ENCODE measurements at regions not wholly inside any gene's neighbourhood (a gene's known extent, or its start where the extent isn't known, plus 50 kb on each side); places are given as distances from the start of the nearest gene placed in this dataset.

DNA sequence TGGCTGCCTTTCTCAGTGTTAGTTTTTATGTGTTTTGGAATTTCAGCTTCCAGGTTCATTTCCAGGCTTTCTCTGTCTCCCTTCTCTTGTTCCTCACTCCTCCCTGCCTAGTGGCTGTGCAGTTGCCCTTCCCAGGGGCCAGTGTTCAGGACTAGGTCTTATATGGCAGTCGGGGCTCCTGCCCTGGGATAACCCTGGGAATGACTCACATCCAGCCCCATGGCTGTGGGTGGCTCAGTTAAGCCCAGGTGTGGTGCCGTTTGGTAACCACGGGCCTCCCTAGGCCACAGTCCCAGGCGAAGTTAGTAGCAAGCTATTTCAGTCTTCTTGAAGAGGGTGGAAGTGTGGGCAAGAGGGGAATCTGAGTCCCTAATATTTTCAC, 57.4 kb upstream of the DDR1 start:
- Histone ChIP-seq H3K4me1 (replicated peaks in 1 of 2; ENCODE audit: control insufficient read depth in 2 of 2, insufficient read depth in 2 of 2, low read length in 2 of 2) (peaks cover 11 to 29% of the 10 kb centered on the region in 2 experiments), H3K27ac (ENCODE audit: extremely low read depth, low read depth, low read length) (no peak overlapping the region), H3K9me1 (ENCODE audit: control insufficient read depth, insufficient read depth, low read length) (no peaks in the 10 kb centered on the region), H3K27me3 (ENCODE audit: control insufficient read depth in 2 of 2, insufficient read depth in 2 of 2, low read length in 2 of 2) (no peaks in the 10 kb centered on the region), H3K9ac (ENCODE audit: insufficient read depth in 1 of 2, low read depth in 2 of 2, low read length in 2 of 2) (peak overlapping the region; percentile 7 to 83; a peak in 3 of 4 replicates), H3K4me2 (ENCODE audit: insufficient read depth, low read length) (no peak overlapping the region), H3K79me2 (ENCODE audit: control insufficient read depth, insufficient read depth, low read length) (no peaks in the 10 kb centered on the region), H2AFZ (ENCODE audit: low read depth, low read length) (peak overlapping the region; percentile 83), H3K9me3 (replicated peaks; ENCODE audit: control insufficient read depth, insufficient read depth, low read depth, low read length) (no peaks in the 10 kb centered on the region), H3K4me3 (no peak overlapping the region), H4K20me1 (replicated peaks; ENCODE audit: control insufficient read depth, insufficient read depth, low read length) (no peaks in the 10 kb centered on the region), H3K36me3 (ENCODE audit: control insufficient read depth, insufficient read depth, low read length) (no peaks in the 10 kb centered on the region)
- BruUV-seq (replicated peaks), result no TSS peak
- 13% methylated on average over 4 of the region's 4 CpGs for WGBS (ENCODE audit: insufficient coverage, low coverage, missing lambda C conversion rate)
- CTCF ChIA-PET (ENCODE audit: low intra/inter-chr PET ratio), result interaction anchor here (1.2 to 4.2 kb wide), 4 partner anchors 51 to 365 kb away, joined by 3 to 45 read pairs (median 9); no protein-coding TSS in a partner anchor
- intact Hi-C loops (cut with micrococcal nuclease) (loop anchor here (5.0 kb wide), 2 partner anchors 85 to 210 kb away; partner anchors contain the start of genes FLOT1, IER3, MRPS18B and PPP1R10), in situ Hi-C loops (cut with MboI) (loop anchor here (5.0 kb wide), 1 partner anchor 250 kb away; no protein-coding TSS in a partner anchor)
- ATAC-seq (no peak), FAIRE-seq (no peak), DNase-seq (ENCODE audit: extremely low read depth in 1 of 4, low spot score in 3 of 4) (peak in 3 of 4 experiments; percentile 51 to 54 (median 53))
- POLR2A ChIA-PET, result interaction anchor here (0.8 to 1.9 kb wide), 4 partner anchors 12 to 253 kb away, joined by 3 to 8 read pairs (median 4); no protein-coding TSS in a partner anchor
- TF ChIP-seq BACH1 (tag; IDR thresholded peaks at IDR 0.05) (0 out of 2 replicates have a peak, but pooled peaks have one; percentile 50), DMBX1 (CRISPR knock-in tag; IDR thresholded peaks at IDR 0.05; ENCODE audit: borderline replicate concordance) (0 out of 2 replicates have a peak, but pooled peaks have one; percentile 30), NR2C1 (IDR thresholded peaks at IDR 0.05) (no peak), NR2C1 (tag; IDR thresholded peaks at IDR 0.05) (0 out of 2 replicates have a peak, but pooled peaks have one; percentile 43), FOSL1 (tag; conservative IDR thresholded peaks at IDR 0.05) (peak; percentile 91), SMARCA4 (IDR thresholded peaks at IDR 0.05) (peak; percentile 38; the same call in 1 of the 2 replicates), ETV5 (CRISPR knock-in tag; IDR thresholded peaks at IDR 0.05; ENCODE audit: low read depth) (peak; percentile 46; the same call in 1 of the 2 replicates), RNF2 (IDR thresholded peaks at IDR 0.05) (no peak), ASH1L (IDR thresholded peaks at IDR 0.05; ENCODE audit: borderline replicate concordance, low read depth, partially characterized antibody) (no peak), MBD2 (IDR thresholded peaks at IDR 0.05; ENCODE audit: borderline replicate concordance, low read depth) (no peak), ARID1B (IDR thresholded peaks at IDR 0.05) (peak; percentile 40; the same call in 1 of the 2 replicates), ZNF175 (CRISPR knock-in tag; IDR thresholded peaks at IDR 0.05; ENCODE audit: low read depth) (peak; percentile 11; the same call in 1 of the 2 replicates), L3MBTL2 (IDR thresholded peaks at IDR 0.05) (0 out of 2 replicates have a peak, but pooled peaks have one; percentile 35), TARDBP (IDR thresholded peaks at IDR 0.05) (no peak)
- TF ChIP-seq, protein P1, sequence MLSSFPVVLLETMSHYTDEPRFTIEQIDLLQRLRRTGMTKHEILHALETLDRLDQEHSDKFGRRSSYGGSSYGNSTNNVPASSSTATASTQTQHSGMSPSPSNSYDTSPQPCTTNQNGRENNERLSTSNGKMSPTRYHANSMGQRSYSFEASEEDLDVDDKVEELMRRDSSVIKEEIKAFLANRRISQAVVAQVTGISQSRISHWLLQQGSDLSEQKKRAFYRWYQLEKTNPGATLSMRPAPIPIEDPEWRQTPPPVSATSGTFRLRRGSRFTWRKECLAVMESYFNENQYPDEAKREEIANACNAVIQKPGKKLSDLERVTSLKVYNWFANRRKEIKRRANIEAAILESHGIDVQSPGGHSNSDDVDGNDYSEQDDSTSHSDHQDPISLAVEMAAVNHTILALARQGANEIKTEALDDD (IDR thresholded peaks at IDR 0.05), result peak; percentile 32; the same call in 1 of the 2 replicates
- TF ChIP-seq, protein P2, sequence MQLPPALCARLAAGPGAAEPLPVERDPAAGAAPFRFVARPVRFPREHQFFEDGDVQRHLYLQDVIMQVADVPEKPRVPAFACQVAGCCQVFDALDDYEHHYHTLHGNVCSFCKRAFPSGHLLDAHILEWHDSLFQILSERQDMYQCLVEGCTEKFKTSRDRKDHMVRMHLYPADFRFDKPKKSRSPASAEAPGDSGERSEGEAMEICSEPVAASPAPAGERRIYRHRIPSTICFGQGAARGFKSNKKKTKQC (CRISPR knock-in tag; IDR thresholded peaks at IDR 0.05), result 0 out of 2 replicates have a peak, but pooled peaks have one; percentile 25
- TF ChIP-seq, protein P3, sequence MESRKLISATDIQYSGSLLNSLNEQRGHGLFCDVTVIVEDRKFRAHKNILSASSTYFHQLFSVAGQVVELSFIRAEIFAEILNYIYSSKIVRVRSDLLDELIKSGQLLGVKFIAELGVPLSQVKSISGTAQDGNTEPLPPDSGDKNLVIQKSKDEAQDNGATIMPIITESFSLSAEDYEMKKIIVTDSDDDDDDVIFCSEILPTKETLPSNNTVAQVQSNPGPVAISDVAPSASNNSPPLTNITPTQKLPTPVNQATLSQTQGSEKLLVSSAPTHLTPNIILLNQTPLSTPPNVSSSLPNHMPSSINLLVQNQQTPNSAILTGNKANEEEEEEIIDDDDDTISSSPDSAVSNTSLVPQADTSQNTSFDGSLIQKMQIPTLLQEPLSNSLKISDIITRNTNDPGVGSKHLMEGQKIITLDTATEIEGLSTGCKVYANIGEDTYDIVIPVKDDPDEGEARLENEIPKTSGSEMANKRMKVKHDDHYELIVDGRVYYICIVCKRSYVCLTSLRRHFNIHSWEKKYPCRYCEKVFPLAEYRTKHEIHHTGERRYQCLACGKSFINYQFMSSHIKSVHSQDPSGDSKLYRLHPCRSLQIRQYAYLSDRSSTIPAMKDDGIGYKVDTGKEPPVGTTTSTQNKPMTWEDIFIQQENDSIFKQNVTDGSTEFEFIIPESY (CRISPR knock-in tag; IDR thresholded peaks at IDR 0.05), result no peak

Measured in K562 (cell line).